HG03135 (cell line): ENCODE measurements at regions not wholly inside any gene's neighbourhood (a gene's known extent, or its start where the extent isn't known, plus 50 kb on each side); places are given as distances from the start of the nearest gene placed in this dataset.
"Not testable (repeated sequence)": the region's sequence is repeated elsewhere in the genome, so short reads cannot be mapped to it uniquely, and the experiment has no call there.

Source experiments
- ATAC-seq: cut with Tn5 transposase; IDR thresholded peaks from one replicate; pipeline ENCODE4 v1.9.1; 2021; ENCODE audit warnings: mild to moderate bottlenecking, moderate library complexity; ENCODE audit not compliant: unreplicated experiment

DNA sequence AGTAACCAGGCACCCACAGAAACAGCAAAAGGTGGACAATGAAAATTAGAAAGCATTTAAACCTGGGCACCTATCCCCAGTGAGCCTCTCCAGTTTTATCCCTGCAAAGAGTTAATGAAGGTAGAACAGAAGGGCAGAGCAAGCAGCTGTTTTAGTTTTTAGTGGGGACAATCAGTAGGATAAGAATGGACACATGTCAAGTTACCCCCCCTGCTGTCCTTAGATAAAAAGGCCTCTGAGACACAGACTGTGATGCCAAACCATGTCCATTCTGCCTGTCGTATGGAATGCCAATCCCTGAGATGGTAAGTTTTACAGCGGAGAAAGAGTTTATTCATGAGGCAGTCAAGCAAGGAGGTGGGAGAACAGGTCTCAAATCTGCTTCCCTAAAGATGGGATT, 162.6 kb upstream of the AGR3 start:
- ATAC-seq = no peak

DNA sequence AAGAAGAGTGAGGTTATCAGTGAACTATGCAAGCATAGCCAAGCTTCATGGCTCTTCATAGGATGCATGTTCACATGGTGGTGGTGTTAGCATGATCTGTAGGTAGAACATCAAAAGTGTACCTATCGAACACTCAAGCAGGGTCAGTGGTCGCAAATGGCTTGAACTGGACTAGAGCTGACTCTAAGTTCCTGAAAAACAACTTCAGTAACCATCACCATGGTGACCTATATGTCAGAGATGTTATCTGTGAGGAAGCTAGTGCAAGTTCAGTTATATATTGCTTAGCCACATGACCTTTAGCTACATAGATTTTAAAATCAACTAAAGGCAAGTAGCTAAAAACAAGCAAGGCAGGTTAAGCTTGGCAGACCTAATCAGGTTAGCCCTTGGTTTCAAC, 163.1 kb upstream of the AGR3 start:
- ATAC-seq = no peak

DNA sequence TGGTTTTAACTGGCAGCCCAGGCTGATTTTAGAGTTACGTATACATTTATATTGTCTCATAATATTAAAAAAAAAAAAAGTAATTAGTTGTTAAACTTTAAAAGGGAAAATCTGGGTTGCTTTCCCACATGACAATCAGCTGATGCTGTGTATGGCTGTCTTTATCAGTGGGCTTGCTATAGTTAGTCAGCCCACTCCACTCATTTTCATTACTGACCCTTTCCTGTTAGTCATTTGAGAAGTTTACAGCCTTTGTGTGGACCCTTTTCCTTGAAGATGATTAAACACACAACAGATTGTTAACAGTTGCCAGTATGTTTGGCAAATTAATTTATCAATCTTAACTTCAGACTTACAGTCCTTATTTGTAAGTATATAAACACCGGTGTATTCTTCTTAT, 164.5 kb upstream of the AGR3 start:
- ATAC-seq = no peak

DNA sequence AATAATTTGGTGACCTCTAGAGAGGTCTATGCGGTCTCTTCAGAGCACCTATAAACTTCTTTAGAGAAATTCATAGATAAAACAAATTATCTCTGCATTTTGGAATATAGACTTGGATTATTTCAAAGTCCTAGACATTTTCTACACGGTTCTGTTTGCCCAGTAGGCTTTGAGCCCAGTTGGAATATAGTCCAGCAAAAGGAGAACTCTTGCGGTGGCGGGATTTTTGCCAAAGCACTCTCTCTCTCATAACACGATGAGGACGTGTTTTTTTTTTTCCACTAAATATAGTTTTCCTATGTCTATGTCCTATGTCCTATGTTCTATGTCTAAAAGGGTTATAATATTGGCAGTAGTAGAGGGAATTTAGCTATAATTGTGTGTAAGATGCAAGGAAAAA, 164.9 kb upstream of the AGR3 start:
- no peak for ATAC-seq

DNA sequence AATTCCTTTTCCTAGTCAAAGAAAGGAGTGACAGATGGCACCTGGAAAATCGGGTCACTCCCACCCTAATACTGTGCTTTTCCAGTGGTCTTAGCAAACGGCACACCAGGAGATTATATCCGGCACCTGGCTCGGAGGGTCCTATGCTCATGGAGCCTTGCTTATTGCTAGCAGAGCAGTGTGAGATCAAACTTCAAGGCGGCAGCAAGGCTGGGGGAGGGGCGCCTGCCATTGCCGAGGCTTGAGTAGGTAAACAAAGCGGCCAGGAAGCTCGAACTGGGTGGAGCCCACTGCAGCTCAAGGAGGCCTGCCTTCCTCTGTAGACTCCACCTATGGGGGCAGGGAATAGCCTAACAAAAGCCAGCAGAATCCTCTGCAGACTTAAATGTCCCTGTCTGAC, 171.4 kb upstream of the AGR3 start:
- ATAC-seq = not testable (repeated sequence)

DNA sequence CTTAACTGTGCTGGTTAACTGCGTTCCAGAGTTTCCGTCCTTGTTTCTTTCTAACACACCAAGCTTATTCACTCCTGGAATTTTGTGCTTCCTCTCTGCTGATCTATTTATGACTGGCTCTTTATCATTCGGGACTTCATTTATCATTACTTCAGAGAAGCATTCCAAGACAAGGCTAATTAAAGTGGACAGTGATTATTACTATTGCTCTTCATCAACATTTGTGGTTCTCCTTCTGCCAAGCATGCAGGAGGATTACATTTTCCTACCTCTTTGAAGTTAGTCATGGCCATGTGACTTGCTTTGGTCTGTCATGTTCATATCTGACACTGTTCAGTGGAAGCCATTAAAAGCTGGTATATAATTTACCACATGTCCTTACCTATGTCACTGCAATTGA, 172.4 kb upstream of the AGR3 start:
- ATAC-seq = no peak

DNA sequence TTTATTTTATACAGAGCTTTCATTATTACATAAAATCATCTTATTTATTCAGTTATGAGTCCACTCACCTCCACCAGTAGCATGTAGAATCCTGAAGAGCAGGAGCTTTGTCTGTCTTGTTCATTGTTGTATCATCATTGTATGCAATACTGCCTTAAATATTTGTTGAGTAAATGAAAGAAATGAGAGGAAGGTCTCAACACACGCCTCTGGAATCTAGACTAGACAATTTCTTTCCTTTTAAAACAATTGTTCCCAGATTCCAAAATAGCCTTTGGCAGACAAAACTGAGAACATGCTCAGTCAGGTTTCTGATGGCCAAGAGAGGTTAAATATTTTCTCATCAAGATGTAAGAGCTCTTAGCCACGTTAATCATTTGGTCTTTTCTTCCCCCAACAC, 173.1 kb upstream of the AGR3 start:
- no peak for ATAC-seq

DNA sequence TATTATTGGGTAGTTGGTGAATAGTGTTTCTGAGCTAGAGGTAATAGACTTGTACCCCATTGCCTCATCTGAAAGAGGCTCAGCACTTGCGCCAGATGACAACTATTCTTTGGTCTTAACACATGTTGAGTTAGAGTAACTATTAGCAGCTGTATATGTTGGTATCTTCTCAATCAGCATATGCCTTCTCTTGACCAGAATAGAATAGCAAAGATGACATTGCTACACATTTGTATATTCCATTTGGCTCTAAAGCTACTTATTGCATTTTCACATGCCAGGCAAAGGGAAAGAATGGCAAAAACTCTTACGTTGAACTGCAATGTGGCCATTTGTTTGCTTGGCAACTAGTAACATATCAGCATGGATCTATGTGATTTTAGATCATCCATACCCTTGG, 173.8 kb upstream of the AGR3 start:
- no peak for ATAC-seq

DNA sequence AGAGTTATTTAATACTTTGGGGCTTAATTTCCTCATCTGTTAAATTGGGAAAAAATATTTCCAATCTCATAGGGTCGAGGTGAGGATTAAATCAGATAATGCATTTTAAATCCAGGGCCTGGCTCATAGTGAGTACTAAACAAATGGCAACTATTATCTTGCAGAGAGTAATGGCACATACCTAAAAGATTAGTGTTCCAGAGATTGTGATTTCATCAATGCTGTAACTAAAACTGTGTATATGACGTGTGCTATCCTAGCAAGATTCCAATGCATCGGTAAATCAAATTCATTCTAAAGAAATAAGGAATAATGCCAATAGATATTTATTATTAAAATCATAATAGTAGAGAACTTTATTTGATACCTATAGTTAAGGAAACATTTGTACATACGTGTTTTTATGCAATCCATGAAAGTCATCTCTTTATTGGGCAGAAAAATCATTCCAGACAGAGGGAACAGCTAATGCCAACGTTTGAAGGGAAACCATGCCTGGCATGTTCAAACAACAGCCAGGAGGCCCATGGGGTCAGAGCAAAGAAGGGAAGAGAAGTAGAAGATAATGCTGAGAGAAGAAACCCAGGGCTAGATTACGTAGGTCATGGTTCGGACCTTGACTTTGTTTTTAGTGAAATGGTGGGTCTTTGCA, 174.8 kb upstream of the AGR3 start:
- ATAC-seq = no peak

DNA sequence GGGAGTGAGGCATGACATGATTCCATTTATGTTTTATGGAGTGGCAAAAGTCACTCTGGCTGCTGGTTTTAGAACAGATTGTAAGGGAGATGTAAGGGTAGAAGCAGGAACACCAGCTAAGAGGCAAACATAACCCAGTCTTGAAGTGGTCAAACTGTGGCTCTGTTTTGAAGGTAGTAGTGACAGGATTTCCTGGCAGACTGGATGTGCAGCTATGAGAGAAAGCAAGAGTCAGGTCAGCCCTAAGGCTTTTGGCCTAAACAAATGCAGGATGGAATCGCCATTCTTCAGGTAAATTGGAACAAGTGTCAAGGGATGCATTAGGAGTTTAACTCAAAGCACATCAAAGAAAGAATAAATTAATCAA, 175.3 kb upstream of the AGR3 start:
- no peak for ATAC-seq

DNA sequence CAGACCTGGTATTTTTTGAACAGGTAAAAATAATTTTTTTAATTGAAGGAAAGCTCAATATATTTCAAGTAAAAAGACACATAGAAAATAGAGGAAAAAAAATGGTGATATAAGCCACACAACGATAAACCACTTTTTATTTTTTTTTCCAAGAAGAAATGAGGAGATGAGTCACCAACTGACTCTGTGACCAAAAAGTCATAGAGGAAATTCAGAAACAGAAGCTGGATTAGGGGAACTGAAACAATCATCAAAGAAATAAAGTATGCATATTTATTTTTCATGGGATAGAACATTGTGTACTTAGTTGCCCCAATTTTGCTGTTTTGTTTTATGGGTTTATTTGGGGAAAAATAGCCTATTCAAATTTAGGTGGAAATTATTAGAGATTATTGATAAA, 176.8 kb upstream of the AGR3 start:
- ATAC-seq = no peak

DNA sequence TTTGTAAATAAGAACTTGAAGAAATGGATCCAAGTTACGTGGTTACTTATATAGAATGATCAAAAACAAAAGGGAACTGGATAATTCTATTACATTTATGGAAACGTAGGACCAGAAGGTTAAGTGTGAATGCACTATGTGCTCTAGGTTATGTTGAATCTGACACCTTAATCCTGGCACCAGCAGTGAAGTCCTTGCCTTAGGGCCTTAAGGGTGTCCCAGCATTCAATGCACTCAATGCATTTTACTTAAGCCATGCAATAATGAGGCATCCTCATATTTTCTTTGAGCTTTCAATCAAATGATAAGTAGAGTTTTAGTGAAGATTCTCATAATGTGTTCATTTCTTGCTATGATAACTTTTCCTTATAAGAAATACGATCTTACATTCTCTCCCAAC, 178.3 kb upstream of the AGR3 start:
- no peak for ATAC-seq

DNA sequence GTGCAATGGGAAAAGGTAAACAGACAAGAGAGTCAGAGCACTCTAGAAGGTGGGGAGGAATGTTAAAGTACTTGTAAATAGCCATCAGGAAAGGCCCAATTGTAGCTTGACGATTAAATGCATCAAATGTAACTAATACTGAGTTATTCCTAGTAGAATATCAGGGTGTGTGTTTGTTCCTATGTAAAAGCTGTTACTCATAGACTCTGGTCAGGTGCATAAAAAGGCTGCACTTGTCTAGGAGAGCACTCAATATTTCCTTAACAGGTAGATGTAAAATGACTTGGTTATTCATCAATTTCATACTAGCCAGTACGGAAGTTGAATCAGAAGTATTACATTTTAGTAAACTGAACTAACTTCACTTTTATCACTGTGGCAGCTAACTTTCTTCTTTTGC, 179.7 kb upstream of the AGR3 start:
- ATAC-seq = no peak

DNA sequence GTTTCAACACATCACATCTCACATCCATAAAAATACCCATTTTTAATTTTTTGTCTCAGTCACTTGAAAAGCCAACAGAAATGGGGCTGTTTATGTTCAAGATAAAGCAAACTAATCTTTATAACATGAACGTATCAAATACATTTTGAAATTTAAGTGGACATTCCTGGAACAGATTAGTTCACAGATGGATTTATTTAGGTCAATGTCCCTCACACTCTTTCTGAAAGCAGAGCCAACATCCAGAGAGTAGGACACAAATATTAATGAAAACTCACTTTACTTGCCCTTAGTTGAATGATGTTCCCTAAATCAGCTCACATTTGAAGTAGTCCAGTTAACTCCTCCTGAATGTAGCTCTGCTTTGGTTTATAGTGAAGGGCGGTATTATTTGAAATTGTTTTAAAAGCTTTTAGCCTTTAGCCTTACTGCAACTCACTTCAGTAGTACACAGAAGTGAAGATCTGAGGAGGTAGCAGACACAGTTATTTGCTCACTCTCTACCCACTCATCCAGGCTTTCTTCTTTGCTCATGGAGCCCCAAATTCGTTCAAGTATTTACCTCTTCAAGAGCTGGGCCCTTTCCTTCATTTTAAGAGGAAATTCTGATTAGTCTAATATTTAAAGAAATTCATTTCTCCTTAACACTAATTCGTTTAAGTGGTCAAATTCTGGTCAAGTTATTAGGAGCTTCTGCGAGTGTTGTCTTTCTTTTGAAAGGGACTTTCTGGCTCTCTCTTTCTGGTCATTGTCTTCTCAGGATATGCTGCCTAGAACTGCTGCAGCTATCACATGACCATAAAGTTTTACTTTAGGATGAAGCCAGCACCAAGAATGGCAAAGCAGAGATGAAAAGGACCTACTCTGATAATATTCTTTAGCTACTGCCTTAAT, 180.6 kb upstream of the AGR3 start:
- ATAC-seq = no peak

DNA sequence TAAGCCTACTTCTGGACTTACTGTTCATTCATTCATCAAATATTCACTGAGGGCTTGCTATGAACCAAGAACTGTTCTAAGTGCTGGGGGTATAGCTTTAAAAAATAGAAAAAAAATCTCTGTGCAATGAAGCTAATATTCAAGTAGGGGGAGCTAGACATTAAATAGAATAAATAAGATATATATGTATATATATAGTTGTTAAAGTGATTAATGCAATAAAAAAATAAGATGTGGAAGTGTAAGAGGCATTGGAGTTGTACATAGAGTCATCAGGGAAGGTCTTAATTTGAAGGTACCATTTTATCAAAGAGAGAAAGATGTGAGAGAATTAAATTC, 181.2 kb upstream of the AGR3 start:
- no peak for ATAC-seq

DNA sequence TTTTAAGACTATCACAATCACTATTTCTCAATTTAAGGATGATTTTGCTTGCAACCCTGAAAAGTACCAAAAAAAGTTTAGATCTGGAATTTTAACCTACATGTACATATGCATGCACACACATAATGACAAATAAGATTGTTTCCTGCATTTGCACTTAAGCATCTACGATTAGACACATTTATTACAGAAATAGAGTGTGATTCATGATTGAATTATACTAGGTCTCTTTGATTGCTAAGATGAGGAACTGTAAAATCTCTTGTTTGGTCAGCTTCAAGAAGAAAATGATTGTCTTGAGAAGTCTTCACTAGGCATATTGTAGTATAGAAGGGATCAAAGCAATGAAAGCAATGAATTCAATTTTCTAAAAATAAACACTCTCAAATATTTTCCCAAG, 185.9 kb upstream of the AGR3 start:
- ATAC-seq = no peak

DNA sequence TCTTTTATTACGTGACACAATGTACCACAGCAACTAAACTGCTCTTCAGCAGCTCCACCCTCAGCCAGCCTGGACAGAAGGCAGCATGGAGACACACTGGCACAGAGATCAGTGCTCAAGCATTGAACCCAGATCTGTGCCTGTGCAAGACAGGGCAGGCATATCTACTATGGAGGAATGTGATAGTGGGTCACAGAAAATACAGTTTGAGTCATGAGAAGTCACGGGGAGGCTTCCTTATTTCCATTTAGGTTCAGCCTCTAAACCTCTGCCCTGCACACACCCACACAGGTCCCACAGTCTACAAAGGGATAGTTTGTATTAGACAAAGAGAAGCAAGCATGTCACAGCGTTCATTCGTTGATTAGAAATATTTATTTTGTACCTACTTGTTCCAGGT, 187.4 kb upstream of the AGR3 start:
- no peak for ATAC-seq

DNA sequence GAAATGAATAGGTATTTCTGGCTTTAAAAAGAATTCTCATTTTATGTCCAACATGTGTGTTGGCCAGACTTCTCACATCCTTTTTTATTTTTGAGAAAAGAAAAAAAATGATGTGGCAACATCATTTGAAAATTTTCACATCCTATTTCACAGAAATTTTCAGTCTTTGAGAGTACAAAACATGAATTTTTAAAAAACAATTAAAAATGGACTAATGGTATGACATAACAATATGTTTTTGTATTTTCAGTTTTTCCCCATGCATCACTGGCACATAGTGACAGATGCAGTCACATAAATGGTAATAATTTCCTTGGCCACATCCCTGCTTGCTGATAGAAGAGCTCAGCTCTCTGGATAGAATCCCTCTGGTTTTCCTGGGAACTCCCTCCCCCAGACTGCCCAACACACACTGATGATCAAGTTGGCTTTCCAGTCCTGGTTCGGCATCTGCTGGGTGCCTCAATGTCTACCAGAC, 188.5 kb upstream of the AGR3 start:
- ATAC-seq = no peak

DNA sequence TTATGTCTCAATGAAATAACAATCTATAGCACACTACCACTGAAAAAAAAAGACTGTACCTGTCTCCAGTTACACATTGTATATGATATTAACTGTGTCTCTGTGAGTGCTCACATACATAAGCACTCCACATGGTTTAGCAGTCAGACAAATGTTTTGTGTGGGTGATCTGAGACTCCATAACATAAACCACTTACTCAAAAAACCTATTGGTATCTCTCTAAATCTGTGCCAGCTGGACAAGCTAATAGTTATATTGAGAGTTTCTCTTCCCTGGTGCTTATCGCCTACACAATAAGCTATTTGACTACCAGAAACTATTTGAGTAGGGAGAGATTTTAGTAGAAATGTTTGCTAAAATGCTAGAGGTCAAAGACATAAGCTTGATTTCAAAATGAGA, 190.1 kb upstream of the AGR3 start:
- ATAC-seq = peak; percentile 61

DNA sequence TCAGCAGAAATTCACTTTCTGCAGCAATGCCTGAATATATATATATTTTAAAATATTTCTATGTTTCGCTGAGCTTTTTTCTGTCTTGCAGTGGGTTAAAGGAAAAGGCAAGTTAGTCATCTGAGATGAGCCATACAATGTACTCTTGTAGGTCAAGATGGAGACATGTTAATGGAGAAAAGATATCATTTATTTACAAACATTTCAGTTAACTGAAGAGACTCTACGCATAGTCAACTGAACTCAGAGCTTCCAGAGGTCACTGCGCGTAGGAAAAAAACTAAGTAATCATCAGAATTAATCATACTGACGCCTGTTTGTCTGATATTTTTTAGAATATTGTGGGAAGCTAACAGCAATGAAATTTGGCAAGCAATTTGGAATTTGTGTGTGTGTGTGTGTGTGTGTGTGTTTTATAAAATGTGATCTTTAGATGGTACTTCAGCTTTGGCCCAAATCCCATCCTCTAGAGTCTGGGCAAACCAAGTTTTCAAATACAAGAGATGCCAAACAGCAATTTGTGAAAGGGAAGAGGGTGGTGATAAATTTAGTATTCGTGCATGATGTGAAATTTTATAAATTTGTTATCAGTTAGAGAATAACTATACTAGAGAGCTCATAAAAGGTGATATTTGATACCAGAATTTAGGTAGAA, 193.9 kb upstream of the AGR3 start:
- ATAC-seq = no peak

DNA sequence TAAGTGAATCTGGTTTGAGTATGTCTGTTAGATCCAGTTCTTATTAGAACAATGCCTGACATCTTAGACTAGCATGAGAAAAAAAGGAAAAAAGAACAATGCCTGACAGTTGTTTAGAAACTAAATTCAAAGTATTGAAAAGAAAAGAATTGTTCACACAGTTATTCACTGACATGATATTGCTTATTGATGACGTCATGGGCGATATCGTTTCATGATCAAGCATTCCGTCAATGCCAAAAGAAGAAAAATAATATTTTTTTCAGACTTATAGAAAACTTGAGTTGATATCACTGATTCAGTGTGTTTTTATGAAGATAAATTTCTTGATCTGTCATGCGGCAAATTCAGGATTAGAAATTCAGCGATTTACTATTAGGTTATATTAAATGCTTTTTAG, 196.5 kb upstream of the AGR3 start:
- no peak for ATAC-seq
